GM23338 (cell line): ENCODE measurements at regions not wholly inside any gene's neighbourhood (a gene's known extent, or its start where the extent isn't known, plus 50 kb on each side); places are given as distances from the start of the nearest gene placed in this dataset.

Source experiments
- ATAC-seq: fragments of 200-7000 bp; cut with Tn5 transposase; 3 replicates; pipeline ENCODE4 v1.9.1; 2020
- DNase-seq: peaks from one replicate; pipeline ENCODE4 v3.0.0-alpha.2; 2015; ENCODE audit warnings: low spot score
- H2AFZ ChIP-seq: fragments of 200-600 bp; sonication (generic); 2 replicates; pipeline ENCODE4 v1.8.0; 2016; ENCODE audit warnings: antibody characterized with exemption, mild to moderate bottlenecking, moderate library complexity
- H3F3A ChIP-seq: fragments of 200-600 bp; sonication (generic); replicated peaks from 2 replicates; pipeline ENCODE4 v1.8.0; 2017; ENCODE audit warnings: antibody characterized with exemption, mixed run types, low read depth
- H3K27ac ChIP-seq: fragments of 200-600 bp; sonication (generic); 2 replicates; pipeline ENCODE4 v1.6.1; 2016; ENCODE audit warnings: low read depth
- H3K27me3 ChIP-seq: fragments of 200-600 bp; sonication (generic); 2 replicates; pipeline ENCODE4 v1.8.0; 2016; ENCODE audit warnings: mild to moderate bottlenecking, mixed run types, moderate library complexity; ENCODE audit not compliant: insufficient read depth
- H3K36me3 ChIP-seq: fragments of 200-600 bp; sonication (generic); 2 replicates; pipeline ENCODE4 v1.8.0; 2016; ENCODE audit warnings: mild to moderate bottlenecking; ENCODE audit not compliant: insufficient read depth
- H3K4me1 ChIP-seq: fragments of 200-600 bp; sonication (generic); 2 replicates; pipeline ENCODE4 v1.8.0; 2016; ENCODE audit warnings: mild to moderate bottlenecking, moderate library complexity; ENCODE audit not compliant: insufficient read depth
- H3K4me2 ChIP-seq: fragments of 200-600 bp; sonication (generic); 2 replicates; pipeline ENCODE4 v1.7.1; 2017; ENCODE audit warnings: mixed run types
- H3K4me3 ChIP-seq: fragments of 200-600 bp; sonication (generic); 2 replicates; pipeline ENCODE4 v1.6.1; 2016; ENCODE audit warnings: mixed run types
- H3K79me2 ChIP-seq: fragments of 200-600 bp; sonication (generic); replicated peaks from 2 replicates; pipeline ENCODE4 v1.8.0; 2017; ENCODE audit warnings: mild to moderate bottlenecking; ENCODE audit not compliant: insufficient read depth
- H3K9me2 ChIP-seq: fragments of 200-600 bp; sonication (generic); 2 replicates; pipeline ENCODE4 v1.8.0; 2017; ENCODE audit not compliant: insufficient read depth
- H4K20me1 ChIP-seq: fragments of 200-600 bp; sonication (generic); replicated peaks from 2 replicates; pipeline ENCODE4 v1.8.0; 2017; ENCODE audit warnings: mild to moderate bottlenecking; ENCODE audit not compliant: insufficient read depth
- H3K27ac Mint-ChIP-seq: 2 replicates; pipeline ENCODE4 v1.8.0; 2020; ENCODE audit warnings: inconsistent platforms, mild to moderate bottlenecking, moderate library complexity, mixed read lengths
- H3K27me3 Mint-ChIP-seq: 3 replicates; pipeline ENCODE4 v1.8.0; 2022; ENCODE audit warnings: low read depth, mild to moderate bottlenecking, moderate library complexity, mixed read lengths, inconsistent platforms; ENCODE audit not compliant: insufficient read depth, poor library complexity
- H3K36me3 Mint-ChIP-seq: 3 replicates; pipeline ENCODE4 v1.8.0; 2021; ENCODE audit warnings: low read depth, mild to moderate bottlenecking, inconsistent platforms, moderate library complexity, mixed read lengths
- H3K4me1 Mint-ChIP-seq: 3 replicates; pipeline ENCODE4 v1.8.0; 2020; ENCODE audit warnings: mild to moderate bottlenecking, inconsistent platforms, mixed read lengths
- H3K4me3 Mint-ChIP-seq: 3 replicates; pipeline ENCODE4 v1.8.0; 2021; ENCODE audit warnings: moderate library complexity, mild to moderate bottlenecking, inconsistent platforms, mixed read lengths
- H3K9me3 Mint-ChIP-seq: 3 replicates; pipeline ENCODE4 v1.8.0; 2020; ENCODE audit warnings: moderate library complexity, mild to moderate bottlenecking, inconsistent platforms, mixed read lengths
- CREB1 ChIP-seq: fragments of 250-450 bp; sonication (Bioruptor Pico); IDR thresholded peaks from 2 replicates; pipeline ENCODE4 v1.5.0; 2020; ENCODE audit warnings: low read depth, mild to moderate bottlenecking, moderate library complexity
- ETS1 ChIP-seq: IDR thresholded peaks from 2 replicates; pipeline ENCODE4 v1.6.1; 2016; ENCODE audit warnings: antibody characterized with exemption
- EZH2 ChIP-seq: fragments of 200-600 bp; sonication (generic); IDR thresholded peaks from one replicate; pipeline ENCODE4 v1.8.0; 2017; ENCODE audit warnings: antibody characterized with exemption, mild to moderate bottlenecking, low read depth; ENCODE audit not compliant: unreplicated experiment
- JUNB ChIP-seq: IDR thresholded peaks from one replicate; pipeline ENCODE4 v1.6.1; 2016; ENCODE audit warnings: antibody characterized with exemption; ENCODE audit not compliant: unreplicated experiment
- NANOG ChIP-seq: IDR thresholded peaks from 2 replicates; pipeline ENCODE4 v1.6.1; 2016; ENCODE audit warnings: antibody characterized with exemption, borderline replicate concordance
- POLR2AphosphoS5 ChIP-seq: IDR thresholded peaks from 2 replicates; pipeline ENCODE4 v1.6.1; 2016; ENCODE audit warnings: antibody characterized with exemption, low read depth
- REST ChIP-seq: IDR thresholded peaks from one replicate; pipeline ENCODE4 v1.6.1; 2018; ENCODE audit warnings: antibody characterized with exemption; ENCODE audit not compliant: unreplicated experiment
- STAT1 ChIP-seq: IDR thresholded peaks from one replicate; pipeline ENCODE4 v1.6.1; 2016; ENCODE audit warnings: antibody characterized with exemption; ENCODE audit not compliant: unreplicated experiment
- ZNF114 ChIP-seq: fragments of 250-450 bp; sonication (Bioruptor Pico); IDR thresholded peaks from 2 replicates; pipeline ENCODE4 v1.5.0; 2020; ENCODE audit warnings: mild to moderate bottlenecking, moderate library complexity
- ZNF331 ChIP-seq: fragments of 250-450 bp; sonication (Bioruptor Pico); IDR thresholded peaks from 2 replicates; pipeline ENCODE4 v1.5.0; 2020; ENCODE audit warnings: low read depth, mild to moderate bottlenecking, moderate library complexity
- ZNF462 ChIP-seq: fragments of 250-450 bp; sonication (Bioruptor Pico); IDR thresholded peaks from 2 replicates; pipeline ENCODE4 v1.5.0; 2020; ENCODE audit warnings: mild to moderate bottlenecking, moderate library complexity

- TF ChIP-seq REST (no peak), JUNB (no peak), EZH2 (no peak), ETS1 (no peak), ZNF331 (CRISPR knock-in tag) (no peak)
Observed at GRCh38 chr2:35082072-35082471, 1273.5 kb upstream of the CRIM1 start (continued).

GRCh38 chr2:35081622-35082015 lies 1274.0 kb upstream of the CRIM1 start:
- no peak for ATAC-seq
- Histone ChIP-seq H3K27ac (no peak overlapping the region), H3K4me1 (no peaks in the 10 kb centered on the region), H3F3A (no peaks in the 10 kb centered on the region), H3K4me2 (no peak overlapping the region), H3K27me3 (no peaks in the 10 kb centered on the region), H3K4me3 (no peak overlapping the region), H4K20me1 (no peaks in the 10 kb centered on the region), H3K79me2 (no peaks in the 10 kb centered on the region), H2AFZ (no peak overlapping the region), H3K36me3 (no peaks in the 10 kb centered on the region), H3K9me2 (no peaks in the 10 kb centered on the region)
- no peak for DNase-seq
- Mint-ChIP-seq H3K9me3 (no peaks in the 10 kb centered on the region), H3K27me3 (no peaks in the 10 kb centered on the region), H3K36me3 (no peaks in the 10 kb centered on the region), H3K4me1 (no peaks in the 10 kb centered on the region), H3K27ac (no peak overlapping the region), H3K4me3 (no peak overlapping the region)
- TF ChIP-seq ZNF331 (CRISPR knock-in tag), result no peak
- TF ChIP-seq JUNB, result no peak
- TF ChIP-seq POLR2AphosphoS5, result no peak
- no peak for TF ChIP-seq CREB1 (CRISPR knock-in tag)
- TF ChIP-seq STAT1, result no peak
- TF ChIP-seq ZNF114 (CRISPR knock-in tag), result no peak
- TF ChIP-seq NANOG, result no peak
- TF ChIP-seq REST, result no peak
- TF ChIP-seq ZNF462, result no peak
